NCI-H146 (cell line): ENCODE measurements at regions not wholly inside any gene's neighbourhood (a gene's known extent, or its start where the extent isn't known, plus 50 kb on each side); places are given as distances from the start of the nearest gene placed in this dataset.

Source experiments
- DNase-seq: peaks from one replicate; lab custom pipeline; 2025; lab: John Stamatoyannopoulos, UW

DNA sequence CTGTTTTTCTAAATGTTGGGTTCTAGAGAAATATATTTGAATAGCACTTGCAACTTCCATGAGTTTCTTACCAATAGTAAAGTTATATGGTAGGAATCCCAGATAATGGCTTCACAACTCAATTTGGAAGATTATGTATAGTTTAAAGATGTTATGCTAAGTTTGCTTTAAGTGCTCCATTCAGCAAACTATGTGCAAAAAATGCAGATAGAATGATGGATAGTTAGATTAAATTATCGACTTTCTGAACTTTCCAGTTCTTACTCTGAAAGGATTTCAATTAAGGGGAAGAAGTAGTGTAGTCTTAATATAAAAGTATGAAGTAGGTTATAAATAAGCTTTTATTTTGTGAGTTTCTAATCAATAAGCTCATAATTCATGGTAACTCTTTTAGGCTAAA lies 60.7 kb upstream of the NFKB1 start:
- no peak for DNase-seq

DNA sequence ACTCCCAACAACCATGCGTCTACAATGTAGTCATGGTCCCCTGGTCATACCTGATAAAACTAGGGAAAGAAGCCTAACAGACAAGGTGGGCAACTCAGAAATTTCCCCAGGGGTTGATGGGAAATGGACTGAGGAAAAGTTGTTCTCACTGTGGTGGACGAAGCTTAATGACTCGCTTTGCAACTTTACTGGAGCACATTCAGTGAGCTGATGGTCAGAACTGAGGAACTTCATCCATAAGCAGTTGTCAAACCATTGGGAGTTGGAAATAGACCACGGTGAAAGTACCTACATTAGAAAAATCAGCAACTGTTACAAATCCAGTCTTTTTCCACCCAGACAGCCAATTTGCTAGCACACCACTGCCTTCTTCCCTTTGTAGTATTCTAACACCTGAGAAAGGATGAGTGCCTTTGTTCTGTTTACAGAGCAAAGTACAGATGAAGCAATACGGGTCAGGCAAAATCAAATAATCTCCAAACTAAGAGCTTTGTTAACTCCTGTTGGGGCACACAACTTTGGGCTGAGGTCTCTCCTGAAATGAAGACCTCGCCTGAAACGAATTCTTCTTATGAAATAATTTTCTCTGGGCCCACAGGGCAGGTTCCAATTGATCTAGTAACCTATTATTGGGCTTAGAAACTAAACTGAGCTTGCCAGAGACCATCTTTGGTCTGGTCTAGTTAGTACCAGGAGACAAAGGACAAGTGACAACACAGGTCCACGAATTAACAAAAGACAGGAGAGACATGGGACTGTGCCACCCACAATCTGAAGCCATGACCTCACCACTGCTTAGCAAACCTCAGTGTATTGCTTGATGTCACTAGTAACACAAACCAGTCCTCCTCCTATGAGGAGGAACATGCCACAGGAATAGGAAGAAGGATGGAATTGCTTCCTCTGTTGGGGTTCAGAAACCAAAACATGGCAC lies 58.9 kb upstream of the NFKB1 start:
- no peak for DNase-seq

DNA sequence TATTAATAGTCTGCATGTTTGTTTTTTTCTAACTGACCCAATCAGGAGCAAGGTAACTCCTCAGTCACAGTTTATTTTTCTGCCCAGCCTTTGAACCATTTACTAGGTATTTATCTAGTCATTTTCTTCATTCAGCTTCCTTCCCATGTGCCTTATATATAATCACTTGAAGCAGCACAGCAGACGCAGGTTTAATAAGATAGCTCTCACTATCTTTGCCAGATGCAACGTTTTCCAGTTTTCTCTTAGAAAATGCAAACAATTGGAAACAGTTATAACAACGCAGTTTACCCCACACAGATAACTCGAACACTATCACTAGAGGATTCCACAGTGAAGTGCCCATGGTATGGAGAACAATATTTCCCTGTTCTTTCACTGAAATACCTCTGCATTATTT lies 56.4 kb upstream of the NFKB1 start:
- DNase-seq, result no peak

DNA sequence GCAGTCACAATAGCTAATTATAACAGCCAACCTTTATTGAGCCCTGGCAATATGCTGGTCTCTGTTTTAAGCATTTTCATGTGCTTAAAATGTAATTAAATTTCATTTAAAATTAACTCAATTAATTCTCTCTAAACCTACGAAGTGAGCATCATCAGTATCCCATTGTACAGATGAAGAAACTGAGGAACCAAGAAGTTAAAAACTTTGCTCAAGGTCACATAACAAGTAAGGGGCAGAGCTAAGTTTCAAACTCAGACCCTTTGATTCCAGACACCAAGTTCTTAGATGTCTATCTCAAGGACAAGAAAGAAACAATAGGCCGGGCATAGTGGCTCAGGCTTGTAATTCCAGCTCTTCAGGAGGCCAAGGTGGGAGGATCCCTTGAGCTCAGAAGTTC lies 55.9 kb upstream of the NFKB1 start:
- DNase-seq, result no peak

DNA sequence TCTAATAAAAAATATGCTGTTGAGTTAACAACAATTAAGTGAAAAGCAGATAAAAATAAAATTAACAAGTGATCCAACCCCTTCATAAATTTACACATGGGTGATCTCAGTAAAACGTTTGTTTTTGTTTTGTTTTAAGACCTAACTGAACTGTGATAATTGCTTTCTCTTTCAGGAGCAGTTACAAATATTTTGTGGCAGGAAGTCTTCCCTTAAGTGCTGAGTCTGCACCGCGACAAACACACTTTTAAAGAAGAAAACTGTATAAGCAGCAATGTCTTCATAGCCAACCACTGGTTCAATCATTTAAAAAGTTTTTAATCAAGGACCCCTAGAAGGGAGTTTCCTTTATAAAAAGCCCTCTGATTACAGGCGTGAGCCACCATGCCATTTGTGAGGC lies 53.7 kb upstream of the NFKB1 start:
- no peak for DNase-seq

DNA sequence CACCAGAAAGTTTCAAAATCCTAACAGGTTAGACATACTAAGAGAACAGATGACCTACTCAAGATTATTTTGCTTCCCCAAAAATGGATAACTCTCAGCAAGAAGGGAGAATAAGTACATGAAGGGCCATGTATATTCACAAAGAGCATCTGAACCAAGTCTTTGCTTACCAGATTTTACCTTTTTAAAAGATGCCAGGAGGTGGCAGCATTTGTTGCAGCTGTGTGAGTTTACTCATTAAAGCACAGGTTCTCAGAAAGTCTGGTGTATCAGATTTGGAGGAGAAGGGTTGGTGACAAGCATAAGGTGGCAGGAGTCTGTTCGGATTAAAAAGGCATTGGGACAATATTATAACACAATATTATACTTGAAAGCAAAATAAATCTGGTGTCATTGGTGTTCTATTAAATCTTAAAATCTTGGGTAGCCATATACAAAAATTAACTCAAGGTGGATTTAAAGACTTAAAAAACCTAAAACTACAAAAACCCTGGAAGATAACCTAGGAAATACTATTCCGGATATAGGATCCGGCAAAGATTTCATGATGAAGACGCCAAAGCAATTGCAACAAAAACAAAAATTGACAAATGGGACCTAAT lies 51.3 kb upstream of the NFKB1 start:
- DNase-seq, result peak; percentile 42

DNA sequence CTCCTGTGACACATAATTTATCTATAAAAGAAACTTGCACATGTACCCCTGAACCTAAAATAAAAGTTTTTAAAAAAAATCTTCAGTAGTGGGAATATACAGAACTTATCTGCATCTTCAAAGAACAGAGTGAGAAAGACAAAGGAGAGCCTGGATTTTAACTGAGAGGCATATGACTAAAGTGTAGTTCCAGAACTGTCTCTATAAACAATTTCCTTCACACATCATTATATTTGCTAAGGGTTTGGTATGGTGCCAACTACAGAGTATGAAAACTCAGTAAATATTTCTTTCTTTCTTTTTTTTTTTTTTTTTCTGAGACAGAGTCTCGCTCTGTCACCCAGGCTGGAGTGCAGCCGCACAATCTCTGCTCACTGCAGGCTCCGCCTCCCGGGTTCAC lies 49.9 kb upstream of the NFKB1 start:
- no peak for DNase-seq
